Pancreas (tissue), 10 donors: ENCODE measurements at regions not wholly inside any gene's neighbourhood (a gene's known extent, or its start where the extent isn't known, plus 50 kb on each side); places are given as distances from the start of the nearest gene placed in this dataset.
A peak's percentile ranks its signal among the peaks of the same experiment; 100 is the strongest.

Source experiments
- ATAC-seq, 4 donors: fragments of 200-7000 bp; cut with Tn5 transposase; one replicate each; pipeline versions ENCODE4 v1.8.0 to v1.9.1; 2020; ENCODE audit warnings: mild to moderate bottlenecking in 4 of 4, moderate library complexity in 4 of 4
- DNase-seq, 6 donors: peaks; one replicate each; pipeline ENCODE4 v3.0.0-alpha.2; 2020
- FAIRE-seq: peaks from 2 replicates; lab custom pipeline; 2012; peaks lifted over from hg19 to GRCh38; lab: Jason Lieb, UNC
- H3K27ac ChIP-seq, 4 donors: fragments of 200-600 bp; sonication (generic); 1 replicate in 3 of 4; 2 replicates in 1 of 4; pipeline versions ENCODE4 v1.5.0 to v1.8.0; 2020
- H3K27me3 ChIP-seq, 4 donors: fragments of 200-600 bp; one replicate each; pipeline ENCODE4 v1.8.0; 2021
- H3K36me3 ChIP-seq, 3 donors: fragments of 200-600 bp; sonication (generic) in 1 of 3; one replicate each; pipeline versions ENCODE4 v1.5.0 to v1.8.0; 2020 to 2021
- H3K4me1 ChIP-seq, 3 donors: fragments of 200-600 bp; one replicate each; pipeline ENCODE4 v1.8.0; 2021
- H3K4me3 ChIP-seq, 4 donors: fragments of 200-600 bp; sonication (generic) in 2 of 4; one replicate each; pipeline versions ENCODE4 v1.5.0 to v1.8.0; 2020 to 2021
- H3K9me3 ChIP-seq, 4 donors: fragments of 200-600 bp; one replicate each; pipeline ENCODE4 v1.8.0; 2021
- WGBS, 2 donors: extraction: QIAGEN DNeasy Blood & Tissue Kit; methylation state at CpG; one replicate each; pipeline ENCODE4 v1.1.7; 2013; 5-methylcytosine and 5-hydroxymethylcytosine counted together
- intact Hi-C, 3 donors: fragments of 100-400 bp; cut with DNase I; formaldehyde crosslinking; loops; one replicate each; pipeline versions ENCODE4 v1.11.1 to v1.14.2; 2022
- TF ChIP-seq, protein P1 (sequence below), 4 donors: fragments of 200-600 bp; sonication (generic) in 3 of 4; IDR thresholded peaks; one replicate each; pipeline versions ENCODE4 v1.5.0 to v1.8.0; 2021; ENCODE audit warnings: antibody characterized with exemption in 4 of 4
- donor health status: healthy with polysubstance abuse.
- donor health status: DM: no; HTN: no; CAD: no; lungs with moderate emphysema.
- donor health status: DM: no; HTN: no; CAD: no.
- donor health status: control.
- donor health status: control.
- donor health status: Bipolar disorder and iron deficiency.
- donor health status: DM: yes; HTN: yes; CAD: no.
- donor health status: DM: no; HTN: no; CAD: no.
- donor health status: DM: no; HTN: no; CAD: no.
- donor health status: DM: yes; HTN: yes; CAD: no.

GRCh38 chr4:178414881-178415446, 972.7 kb upstream of the AGA start:
- FAIRE-seq (no peak), DNase-seq (peak in 2 of 6 donors; percentile 10 to 50), ATAC-seq (no peak)
- H3K9me3 ChIP-seq = no peaks in the 10 kb centered on the region
- H3K27me3 ChIP-seq = no peaks in the 10 kb centered on the region
- H3K4me3 ChIP-seq = no peak overlapping the region
- WGBS, 2 donors = 93% methylated on average over 18 of the region's 18 CpGs
- H3K27ac ChIP-seq = no peak overlapping the region
- H3K36me3 ChIP-seq = no peaks in the 10 kb centered on the region
- intact Hi-C loops = no loop called here
- TF ChIP-seq, protein P1, sequence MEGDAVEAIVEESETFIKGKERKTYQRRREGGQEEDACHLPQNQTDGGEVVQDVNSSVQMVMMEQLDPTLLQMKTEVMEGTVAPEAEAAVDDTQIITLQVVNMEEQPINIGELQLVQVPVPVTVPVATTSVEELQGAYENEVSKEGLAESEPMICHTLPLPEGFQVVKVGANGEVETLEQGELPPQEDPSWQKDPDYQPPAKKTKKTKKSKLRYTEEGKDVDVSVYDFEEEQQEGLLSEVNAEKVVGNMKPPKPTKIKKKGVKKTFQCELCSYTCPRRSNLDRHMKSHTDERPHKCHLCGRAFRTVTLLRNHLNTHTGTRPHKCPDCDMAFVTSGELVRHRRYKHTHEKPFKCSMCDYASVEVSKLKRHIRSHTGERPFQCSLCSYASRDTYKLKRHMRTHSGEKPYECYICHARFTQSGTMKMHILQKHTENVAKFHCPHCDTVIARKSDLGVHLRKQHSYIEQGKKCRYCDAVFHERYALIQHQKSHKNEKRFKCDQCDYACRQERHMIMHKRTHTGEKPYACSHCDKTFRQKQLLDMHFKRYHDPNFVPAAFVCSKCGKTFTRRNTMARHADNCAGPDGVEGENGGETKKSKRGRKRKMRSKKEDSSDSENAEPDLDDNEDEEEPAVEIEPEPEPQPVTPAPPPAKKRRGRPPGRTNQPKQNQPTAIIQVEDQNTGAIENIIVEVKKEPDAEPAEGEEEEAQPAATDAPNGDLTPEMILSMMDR (IDR thresholded peaks at IDR 0.05) = no peak
- peaks cover 0 to 11% (median 6%) of the 10 kb centered on the region in 3 donors for H3K4me1 ChIP-seq

DNA sequence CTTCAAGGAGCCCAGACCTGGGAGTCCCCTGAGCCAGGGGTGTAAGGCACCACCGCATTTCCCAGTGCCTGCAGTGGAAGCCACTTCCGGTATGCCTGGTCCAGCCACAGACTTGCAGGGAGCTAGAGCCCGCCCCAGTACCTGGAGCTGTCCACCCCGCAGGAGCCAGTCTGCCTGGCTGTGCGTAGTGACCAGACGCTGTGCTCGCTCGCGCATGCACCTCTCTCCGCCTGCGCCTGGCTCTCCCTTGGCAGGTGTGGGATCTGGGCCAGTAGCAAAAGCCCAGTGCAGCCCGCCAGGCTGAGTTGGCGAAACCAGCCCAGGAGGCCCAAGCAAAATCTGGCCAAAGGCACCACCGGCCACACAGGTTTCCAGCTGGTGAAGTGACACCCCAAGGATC, 973.7 kb upstream of the AGA start:
- peak in 3 of 6 donors; percentile 12 to 60 (median 45) for DNase-seq
- intact Hi-C loops = no loop called here
- H3K27me3 ChIP-seq = no peaks in the 10 kb centered on the region
- FAIRE-seq = no peak
- H3K9me3 ChIP-seq = no peaks in the 10 kb centered on the region
- ATAC-seq = no peak
- TF ChIP-seq, protein P1 (IDR thresholded peaks at IDR 0.05) = no peak
- 97% methylated on average over 14 of the region's 14 CpGs for WGBS, 2 donors
- H3K4me3 ChIP-seq = no peak overlapping the region
- H3K4me1 ChIP-seq = peaks cover 0 to 11% (median 6%) of the 10 kb centered on the region in 3 donors
- H3K27ac ChIP-seq = no peak overlapping the region
- no peaks in the 10 kb centered on the region for H3K36me3 ChIP-seq

DNA sequence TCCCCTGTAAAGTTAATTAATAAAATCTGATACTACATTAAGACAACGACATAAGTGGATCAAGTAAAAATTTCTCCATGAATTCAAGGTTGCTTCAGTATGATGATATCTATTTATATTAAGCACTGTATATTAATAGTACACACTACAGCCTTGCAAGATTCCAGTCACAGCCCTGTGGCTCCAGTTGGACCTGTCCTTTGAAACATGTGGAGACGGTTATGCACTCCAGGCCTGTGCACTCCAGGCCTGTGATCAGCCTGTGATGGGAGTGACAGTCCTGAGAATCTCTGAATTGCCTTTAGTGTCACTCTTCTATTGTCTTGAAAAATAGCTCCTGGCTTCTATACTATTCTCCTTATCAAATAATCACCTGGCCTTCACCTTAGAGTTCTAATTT, 981.1 kb upstream of the AGA start:
- no peak overlapping the region for H3K4me3 ChIP-seq
- FAIRE-seq = no peak
- no peak overlapping the region for H3K27ac ChIP-seq
- no peak for DNase-seq
- H3K9me3 ChIP-seq = no peaks in the 10 kb centered on the region
- 86 to 88% methylated on average over 2 of the region's 2 CpGs for WGBS, 2 donors
- no peak for ATAC-seq
- intact Hi-C loops = no loop called here
- H3K4me1 ChIP-seq = no peaks in the 10 kb centered on the region
- TF ChIP-seq, protein P1 (IDR thresholded peaks at IDR 0.05) = no peak
- no peaks in the 10 kb centered on the region for H3K27me3 ChIP-seq
- no peaks in the 10 kb centered on the region for H3K36me3 ChIP-seq

DNA sequence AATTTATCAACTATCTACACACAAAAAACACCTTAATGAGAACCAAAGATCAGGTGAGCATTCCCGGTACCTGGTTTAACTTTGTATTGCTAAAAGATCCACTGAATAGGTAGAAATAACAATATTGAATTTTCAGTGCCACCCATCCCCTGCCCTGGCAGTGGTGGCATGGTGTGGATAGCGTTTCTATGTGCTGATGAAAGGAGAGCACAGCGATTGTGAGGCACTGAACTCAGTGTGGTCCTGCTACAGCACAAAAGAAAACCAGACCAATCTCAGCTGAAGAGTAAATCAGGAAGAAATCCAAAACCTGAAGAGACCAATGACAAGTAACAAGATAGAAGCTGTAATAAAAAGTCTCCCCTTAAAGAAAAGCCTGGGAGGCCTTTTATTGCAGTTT, 984.6 kb upstream of the AGA start:
- ATAC-seq (no peak), DNase-seq (no peak), FAIRE-seq (no peak)
- intact Hi-C loops = no loop called here
- WGBS, 2 donors = 76 to 81% methylated on average over 3 of the region's 3 CpGs
- no peak overlapping the region for H3K27ac ChIP-seq
- H3K27me3 ChIP-seq = no peaks in the 10 kb centered on the region
- TF ChIP-seq, protein P1 (IDR thresholded peaks at IDR 0.05) = no peak
- H3K36me3 ChIP-seq = no peaks in the 10 kb centered on the region
- H3K9me3 ChIP-seq = no peaks in the 10 kb centered on the region
- H3K4me1 ChIP-seq = no peaks in the 10 kb centered on the region
- no peak overlapping the region for H3K4me3 ChIP-seq

DNA sequence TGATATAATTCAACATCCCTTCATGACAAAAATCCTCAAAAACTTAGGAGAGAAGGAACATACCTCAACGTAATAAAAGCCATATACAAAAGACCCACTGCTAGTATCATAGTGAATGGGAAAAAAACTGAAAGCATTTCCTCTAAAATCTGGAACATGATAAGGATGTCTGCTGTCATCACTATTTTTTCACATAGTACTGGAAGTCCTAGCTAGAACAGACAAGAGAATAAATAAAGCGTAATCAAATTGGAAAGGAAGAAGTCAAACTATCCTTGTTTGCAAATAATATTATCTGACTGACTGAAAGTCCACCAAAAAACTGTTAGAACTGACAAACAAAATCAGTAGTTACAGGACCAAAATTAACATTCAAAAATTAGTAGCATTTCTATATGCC, 985.4 kb upstream of the AGA start:
- Histone ChIP-seq H3K4me1 (no peaks in the 10 kb centered on the region), H3K27ac (no peak overlapping the region), H3K27me3 (no peaks in the 10 kb centered on the region), H3K4me3 (no peak overlapping the region), H3K9me3 (no peaks in the 10 kb centered on the region), H3K36me3 (no peaks in the 10 kb centered on the region)
- ATAC-seq (no peak), FAIRE-seq (no peak), DNase-seq (no peak)
- TF ChIP-seq, protein P1 (IDR thresholded peaks at IDR 0.05) = no peak
- whole genome bisulfite sequencing, 2 donors = 77% methylated on average over 2 of the region's 2 CpGs
- intact Hi-C loops = no loop called here
